IMR-90 (cell line): ENCODE measurements at regions not wholly inside any gene's neighbourhood (a gene's known extent, or its start where the extent isn't known, plus 50 kb on each side); places are given as distances from the start of the nearest gene placed in this dataset.
A peak's percentile ranks its signal among the peaks of the same experiment; 100 is the strongest.

Experiments
- ATAC-seq: fragments of 200-7000 bp; cut with Tn5 transposase; 2 replicates; pipeline ENCODE4 v1.9.1; 2020; ENCODE audit warnings: low read depth, mild to moderate bottlenecking, moderate library complexity
- BruUV-seq: library from RNA; stranded (reverse); fragments of 400-500 nt; replicated peaks from 2 replicates; lab custom pipeline; 2021; lab: Mats Ljungman, UMichigan
- CTCF ChIA-PET: fragments of 300-600 bp; formaldehyde crosslinking; extraction: SDS; loops from one replicate; lab custom pipeline; 2021; ENCODE audit warnings: antibody characterized with exemption; lab: Yijun Ruan, JAX
- POLR2A ChIA-PET: fragments of 300-600 bp; sonication (Branson Sonifier 250); formaldehyde crosslinking; loops from one replicate; lab custom pipeline; 2022; ENCODE audit warnings: antibody characterized with exemption; ENCODE audit not compliant: unreplicated experiment; lab: Charles Lee
- DNase-seq: peaks from one replicate; pipeline ENCODE4 v3.0.0; 2013
- H2AFZ ChIP-seq: replicated peaks from 2 replicates; pipeline ENCODE3; 2013; ENCODE audit warnings: low read length, mild to moderate bottlenecking; ENCODE audit not compliant: poor library complexity
- H2AK5ac ChIP-seq: 2 replicates; pipeline ENCODE4 v1.6.1; 2013; ENCODE audit warnings: low read depth, low read length, inconsistent platforms
- H2AK9ac ChIP-seq: replicated peaks from 2 replicates; pipeline ENCODE3; 2013; ENCODE audit warnings: mild to moderate bottlenecking, low read depth, low read length, moderate library complexity; ENCODE audit not compliant: poor library complexity
- H2BK120ac ChIP-seq: 2 replicates; pipeline ENCODE4 v1.6.1; 2013; ENCODE audit warnings: low read depth, low read length, inconsistent platforms
- H2BK15ac ChIP-seq: 3 replicates; pipeline ENCODE4 v1.6.1; 2013; ENCODE audit warnings: low read depth, low read length, inconsistent platforms
- H2BK20ac ChIP-seq: 2 replicates; pipeline ENCODE4 v1.6.1; 2013; ENCODE audit warnings: low read depth, mild to moderate bottlenecking, inconsistent platforms, low read length, moderate library complexity
- H2BK5ac ChIP-seq: 2 replicates; pipeline ENCODE4 v1.6.1; 2013; ENCODE audit warnings: mild to moderate bottlenecking, low read depth, low read length, inconsistent platforms; ENCODE audit not compliant: poor library complexity, severe bottlenecking
- H3K14ac ChIP-seq: replicated peaks from 2 replicates; pipeline ENCODE4 v1.6.1; 2013; ENCODE audit warnings: low read depth, low read length, inconsistent platforms
- H3K18ac ChIP-seq: 2 replicates; pipeline ENCODE4 v1.6.1; 2013; ENCODE audit warnings: low read depth, low read length, control low read depth
- H3K23ac ChIP-seq: 2 replicates; pipeline ENCODE4 v1.6.1; 2013; ENCODE audit warnings: low read depth, low read length, inconsistent platforms
- H3K27ac ChIP-seq: 2 replicates; pipeline ENCODE4 v1.5.1; 2013; ENCODE audit warnings: mild to moderate bottlenecking, control low read depth, low read length; ENCODE audit not compliant: insufficient read depth
- H3K27me3 ChIP-seq: 2 replicates; pipeline ENCODE4 v1.6.1; 2013; ENCODE audit warnings: low read length; ENCODE audit not compliant: control insufficient read depth, insufficient read depth
- H3K36me3 ChIP-seq: 2 replicates; pipeline ENCODE4 v1.6.1; 2013; ENCODE audit warnings: low read length, mixed read lengths; ENCODE audit not compliant: control insufficient read depth, insufficient read depth
- H3K4ac ChIP-seq: 2 replicates; pipeline ENCODE4 v1.6.1; 2013; ENCODE audit warnings: low read depth, low read length, inconsistent platforms
- H3K4me1 ChIP-seq: 2 replicates; pipeline ENCODE4 v1.6.1; 2013; ENCODE audit warnings: low read length, mixed read lengths; ENCODE audit not compliant: control insufficient read depth, insufficient read depth
- H3K4me2 ChIP-seq: 2 replicates; pipeline ENCODE4 v1.6.1; 2013; ENCODE audit warnings: low read depth, mild to moderate bottlenecking, control low read depth, low read length, moderate library complexity
- H3K4me3 ChIP-seq: 2 replicates; pipeline ENCODE4 v1.5.1; 2013; ENCODE audit warnings: low read depth, mild to moderate bottlenecking, control low read depth, low read length, moderate library complexity; ENCODE audit not compliant: insufficient read depth
- H3K56ac ChIP-seq: 2 replicates; pipeline ENCODE4 v1.6.1; 2013; ENCODE audit warnings: low read length, inconsistent platforms; ENCODE audit not compliant: insufficient read depth; ENCODE audit errors: extremely low read depth
- H3K79me1 ChIP-seq, 2 experiments: 2 replicates each; pipeline ENCODE4 v1.6.1; 2013; ENCODE audit warnings: low read length in 2 of 2, inconsistent platforms in 1 of 2, low read depth in 1 of 2
- H3K9ac ChIP-seq: 2 replicates; pipeline ENCODE4 v1.6.1; 2013; ENCODE audit warnings: low read depth, low read length, control low read depth
- H3K9me1 ChIP-seq: 2 replicates; pipeline ENCODE4 v1.6.1; 2013; ENCODE audit warnings: low read length, inconsistent platforms; ENCODE audit not compliant: insufficient read depth
- H3K9me3 ChIP-seq: 2 replicates; pipeline ENCODE4 v1.6.1; 2013; ENCODE audit warnings: low read length; ENCODE audit not compliant: control insufficient read depth, insufficient read depth
- H4K20me1 ChIP-seq: 2 replicates; pipeline ENCODE4 v1.6.1; 2013; ENCODE audit warnings: low read length, inconsistent platforms; ENCODE audit not compliant: insufficient read depth
- H4K5ac ChIP-seq: 2 replicates; pipeline ENCODE4 v1.6.1; 2013; ENCODE audit warnings: mild to moderate bottlenecking, low read depth, low read length, control low read depth
- H4K8ac ChIP-seq, 2 experiments: 2 replicates each; pipeline ENCODE4 v1.6.1; 2013; ENCODE audit warnings: low read depth in 2 of 2, low read length in 2 of 2, control low read depth in 1 of 2, inconsistent platforms in 1 of 2
- H4K91ac ChIP-seq: 2 replicates; pipeline ENCODE4 v1.6.1; 2013; ENCODE audit warnings: low read depth, low read length, inconsistent platforms; ENCODE audit not compliant: insufficient read depth
- BHLHE40 ChIP-seq: fragments of 150-350 bp; IDR thresholded peaks from 2 replicates; pipeline ENCODE4 v1.6.1; 2016; ENCODE audit warnings: mild to moderate bottlenecking, low read depth, low read length
- CEBPB ChIP-seq: IDR thresholded peaks from 2 replicates; pipeline ENCODE4 v1.6.1; 2012; ENCODE audit warnings: low read depth, low read length, improper control_type of control experiment
- CHD1 ChIP-seq: IDR thresholded peaks from 2 replicates; pipeline ENCODE4 v1.6.1; 2012; ENCODE audit warnings: low read depth, low read length, improper control_type of control experiment
- FOS ChIP-seq: fragments of 150-350 bp; IDR thresholded peaks from 2 replicates; pipeline ENCODE4 v1.6.1; 2016; ENCODE audit warnings: low read depth, low read length
- MAFK ChIP-seq: IDR thresholded peaks from 2 replicates; pipeline ENCODE4 v1.6.1; 2012; ENCODE audit warnings: low read depth, low read length, improper control_type of control experiment
- MAZ ChIP-seq: IDR thresholded peaks from 2 replicates; pipeline ENCODE4 v1.6.1; 2012; ENCODE audit warnings: low read depth, mild to moderate bottlenecking, low read length, improper control_type of control experiment, moderate library complexity, borderline replicate concordance
- MXI1 ChIP-seq: IDR thresholded peaks from 2 replicates; pipeline ENCODE4 v1.6.1; 2012; ENCODE audit warnings: low read depth, mild to moderate bottlenecking, low read length, moderate library complexity, borderline replicate concordance
- NFE2L2 ChIP-seq: fragments of 150-350 bp; IDR thresholded peaks from 2 replicates; pipeline ENCODE4 v1.6.1; 2016; ENCODE audit warnings: low read depth, mild to moderate bottlenecking, low read length
- POLR2A ChIP-seq: IDR thresholded peaks from 2 replicates; pipeline ENCODE4 v1.6.1; 2012; ENCODE audit warnings: mild to moderate bottlenecking, low read depth, low read length
- RAD21 ChIP-seq: IDR thresholded peaks from 2 replicates; pipeline ENCODE4 v1.6.1; 2012; ENCODE audit warnings: low read length, improper control_type of control experiment
- RCOR1 ChIP-seq: IDR thresholded peaks from 2 replicates; pipeline ENCODE4 v1.6.1; 2012; ENCODE audit warnings: mild to moderate bottlenecking, low read length, improper control_type of control experiment; ENCODE audit not compliant: insufficient replicate concordance
- RFX5 ChIP-seq: IDR thresholded peaks from 2 replicates; pipeline ENCODE4 v1.8.0; 2012; ENCODE audit warnings: low read depth, mild to moderate bottlenecking, low read length, moderate library complexity
- SMC3 ChIP-seq: fragments of 150-350 bp; IDR thresholded peaks from 2 replicates; pipeline ENCODE4 v1.6.1; 2016; ENCODE audit warnings: low read depth, mild to moderate bottlenecking, antibody characterized with exemption, low read length, moderate library complexity
- WGBS, 2 experiments: methylation state at CpG; one replicate each; pipeline versions ENCODE4 v1.1.5 to v1.1.7; 2013; ENCODE audit warnings: missing lambda C conversion rate in 2 of 2; ENCODE audit not compliant: insufficient read length in 1 of 2; ENCODE audit errors: extremely low coverage in 2 of 2; 5-methylcytosine and 5-hydroxymethylcytosine counted together
- dilution Hi-C: fragments of 300-500 bp; cut with HindIII; formaldehyde crosslinking; loops from one replicate; pipeline ENCODE4 v1.14.3; 2018; ENCODE audit warnings: low sequenced_read_pairs; ENCODE audit not compliant: unreplicated experiment
- in situ Hi-C: fragments of 300-500 bp; cut with MboI; formaldehyde crosslinking; loops from 3 replicates; pipeline ENCODE4 v1.14.3; 2019; ENCODE audit warnings: low sequenced_read_pairs, inconsistent platforms, mixed read lengths
- intact Hi-C: fragments of 100-400 bp; cut with micrococcal nuclease; formaldehyde crosslinking; loops from 2 replicates; pipeline ENCODE4 v1.10.0; 2022
- TF ChIP-seq, protein P1 (sequence below): fragments of 150-350 bp; IDR thresholded peaks from 2 replicates; pipeline ENCODE4 v1.6.1; 2017; ENCODE audit warnings: mild to moderate bottlenecking, antibody characterized with exemption, low read length, low read depth
- TF ChIP-seq, protein P2 (sequence below): fragments of 150-350 bp; IDR thresholded peaks from 2 replicates; pipeline ENCODE4 v1.6.1; 2016; ENCODE audit warnings: low read depth, mild to moderate bottlenecking, low read length, moderate library complexity, borderline replicate concordance
- TF ChIP-seq, protein P3 (sequence below): conservative IDR thresholded peaks from 2 replicates; pipeline ENCODE4 v1.5.1; 2012; ENCODE audit warnings: mild to moderate bottlenecking, low read depth, low read length, improper control_type of control experiment

DNA sequence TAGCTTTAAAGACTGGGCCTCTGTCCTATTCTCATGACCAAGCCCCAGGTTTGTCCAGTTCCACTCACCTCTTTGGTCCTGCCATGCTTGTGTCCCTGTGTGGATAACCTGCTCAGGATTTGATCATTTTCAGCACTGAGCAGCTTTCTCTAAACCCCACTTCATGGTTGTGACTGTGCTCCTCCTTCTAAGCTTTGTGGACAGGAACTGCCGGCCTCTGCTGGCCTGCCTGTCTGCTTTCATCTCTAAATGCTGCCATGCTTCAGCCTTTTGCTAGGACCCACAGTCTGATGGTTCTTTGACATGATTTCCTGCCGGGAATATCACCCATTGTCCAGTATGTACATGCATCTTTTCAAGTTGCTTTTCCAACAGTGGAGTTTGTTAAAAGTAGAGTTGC, 53.9 kb upstream of the STXBP6 start:
- no peak overlapping the region for H2BK20ac ChIP-seq
- 100% methylated on average over 1 of the region's 2 CpGs; no CpG with 5 or more reads in 1 of the 2 experiments for WGBS, 2 experiments
- H3K36me3 ChIP-seq = no peaks in the 10 kb centered on the region
- H3K23ac ChIP-seq = no peak overlapping the region
- no peak for TF ChIP-seq POLR2A
- no peak for TF ChIP-seq RFX5
- TF ChIP-seq, protein P1, sequence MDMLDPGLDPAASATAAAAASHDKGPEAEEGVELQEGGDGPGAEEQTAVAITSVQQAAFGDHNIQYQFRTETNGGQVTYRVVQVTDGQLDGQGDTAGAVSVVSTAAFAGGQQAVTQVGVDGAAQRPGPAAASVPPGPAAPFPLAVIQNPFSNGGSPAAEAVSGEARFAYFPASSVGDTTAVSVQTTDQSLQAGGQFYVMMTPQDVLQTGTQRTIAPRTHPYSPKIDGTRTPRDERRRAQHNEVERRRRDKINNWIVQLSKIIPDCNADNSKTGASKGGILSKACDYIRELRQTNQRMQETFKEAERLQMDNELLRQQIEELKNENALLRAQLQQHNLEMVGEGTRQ = no peak
- no peak for TF ChIP-seq NFE2L2
- TF ChIP-seq CEBPB = no peak
- no peak for TF ChIP-seq FOS
- no peak for TF ChIP-seq MXI1
- TF ChIP-seq SMC3 = no peak
- TF ChIP-seq CHD1 = no peak
- no peak for TF ChIP-seq RCOR1
- no peak for TF ChIP-seq MAZ
- TF ChIP-seq RAD21 = no peak
- TF ChIP-seq MAFK = no peak
- TF ChIP-seq, protein P2, sequence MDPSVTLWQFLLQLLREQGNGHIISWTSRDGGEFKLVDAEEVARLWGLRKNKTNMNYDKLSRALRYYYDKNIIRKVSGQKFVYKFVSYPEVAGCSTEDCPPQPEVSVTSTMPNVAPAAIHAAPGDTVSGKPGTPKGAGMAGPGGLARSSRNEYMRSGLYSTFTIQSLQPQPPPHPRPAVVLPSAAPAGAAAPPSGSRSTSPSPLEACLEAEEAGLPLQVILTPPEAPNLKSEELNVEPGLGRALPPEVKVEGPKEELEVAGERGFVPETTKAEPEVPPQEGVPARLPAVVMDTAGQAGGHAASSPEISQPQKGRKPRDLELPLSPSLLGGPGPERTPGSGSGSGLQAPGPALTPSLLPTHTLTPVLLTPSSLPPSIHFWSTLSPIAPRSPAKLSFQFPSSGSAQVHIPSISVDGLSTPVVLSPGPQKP = no peak
- TF ChIP-seq, protein P3, sequence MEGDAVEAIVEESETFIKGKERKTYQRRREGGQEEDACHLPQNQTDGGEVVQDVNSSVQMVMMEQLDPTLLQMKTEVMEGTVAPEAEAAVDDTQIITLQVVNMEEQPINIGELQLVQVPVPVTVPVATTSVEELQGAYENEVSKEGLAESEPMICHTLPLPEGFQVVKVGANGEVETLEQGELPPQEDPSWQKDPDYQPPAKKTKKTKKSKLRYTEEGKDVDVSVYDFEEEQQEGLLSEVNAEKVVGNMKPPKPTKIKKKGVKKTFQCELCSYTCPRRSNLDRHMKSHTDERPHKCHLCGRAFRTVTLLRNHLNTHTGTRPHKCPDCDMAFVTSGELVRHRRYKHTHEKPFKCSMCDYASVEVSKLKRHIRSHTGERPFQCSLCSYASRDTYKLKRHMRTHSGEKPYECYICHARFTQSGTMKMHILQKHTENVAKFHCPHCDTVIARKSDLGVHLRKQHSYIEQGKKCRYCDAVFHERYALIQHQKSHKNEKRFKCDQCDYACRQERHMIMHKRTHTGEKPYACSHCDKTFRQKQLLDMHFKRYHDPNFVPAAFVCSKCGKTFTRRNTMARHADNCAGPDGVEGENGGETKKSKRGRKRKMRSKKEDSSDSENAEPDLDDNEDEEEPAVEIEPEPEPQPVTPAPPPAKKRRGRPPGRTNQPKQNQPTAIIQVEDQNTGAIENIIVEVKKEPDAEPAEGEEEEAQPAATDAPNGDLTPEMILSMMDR = no peak
- no peak for TF ChIP-seq BHLHE40
- CTCF ChIA-PET = no interaction called here
- no peak for DNase-seq
- H2AK9ac ChIP-seq = no peak overlapping the region
- in situ Hi-C loops (no loop called here), dilution Hi-C loops (no loop called here), intact Hi-C loops (no loop called here)
- H3K9me3 ChIP-seq = no peaks in the 10 kb centered on the region
- H3K27me3 ChIP-seq = no peaks in the 10 kb centered on the region
- BruUV-seq = no TSS peak
- H2BK15ac ChIP-seq = no peak overlapping the region
- H2AFZ ChIP-seq = no peak overlapping the region
- POLR2A ChIA-PET = no interaction called here
- no peaks in the 10 kb centered on the region for H3K79me1 ChIP-seq
- no peak overlapping the region for H3K27ac ChIP-seq
- H3K9me1 ChIP-seq = peaks cover 3% of the 10 kb centered on the region; the same call in 1 of the 2 replicates
- H4K5ac ChIP-seq = no peak overlapping the region
- H3K4me3 ChIP-seq = no peak overlapping the region
- H2BK120ac ChIP-seq = no peak overlapping the region
- no peak overlapping the region for H3K4me2 ChIP-seq
- no peak; the same call in 1 of the 2 replicates for ATAC-seq
- H4K91ac ChIP-seq = no peak overlapping the region
- H3K18ac ChIP-seq = peak overlapping the region; percentile 46; the same call in 1 of the 2 replicates
- H3K9ac ChIP-seq = no peak overlapping the region
- no peak overlapping the region for H4K8ac ChIP-seq
- H3K4ac ChIP-seq = no peak overlapping the region
- H2BK5ac ChIP-seq = no peak overlapping the region
- no peak overlapping the region for H3K14ac ChIP-seq
- H3K56ac ChIP-seq = no peak overlapping the region
- H3K4me1 ChIP-seq = peaks cover 2% of the 10 kb centered on the region; the same call in 1 of the 2 replicates
- H2AK5ac ChIP-seq = no peak overlapping the region
- H4K20me1 ChIP-seq = no peaks in the 10 kb centered on the region
